Activated T-cell treated with anti-CD3 and anti-CD28 coated beads, Interleukin-2, amount 50 U/mL, for 72 hours (primary cell): ENCODE measurements at regions not wholly inside any gene's neighbourhood (a gene's known extent, or its start where the extent isn't known, plus 50 kb on each side); places are given as distances from the start of the nearest gene placed in this dataset.

Source experiments
- ATAC-seq, 2 donors: fragments of 150-1000 bp; cut with Tn5 transposase; replicated peaks in 1 of 2; 2 replicates each; pipeline ENCODE4 v1.10.0; 2021; ENCODE audit warnings: moderate library complexity in 2 of 2, mild to moderate bottlenecking in 1 of 2
- DNase-seq, 2 donors: peaks; one replicate each; pipeline ENCODE4 v3.0.0; 2021 to 2022; ENCODE audit warnings: mixed read lengths in 1 of 2
- H3K27ac Mint-ChIP-seq: one replicate; pipeline ENCODE4 v1.8.0; 2022; ENCODE audit warnings: mild to moderate bottlenecking, moderate library complexity, mixed read lengths
- H3K27me3 Mint-ChIP-seq: one replicate; pipeline ENCODE4 v1.8.0; 2022; ENCODE audit warnings: low read depth, mixed read lengths
- H3K36me3 Mint-ChIP-seq, 2 donors: one replicate each; pipeline ENCODE4 v1.8.0; 2022; ENCODE audit warnings: mixed read lengths in 2 of 2, mild to moderate bottlenecking in 1 of 2; ENCODE audit not compliant: insufficient read depth in 2 of 2
- H3K4me1 Mint-ChIP-seq: one replicate; pipeline ENCODE4 v1.8.0; 2022; ENCODE audit warnings: low read depth, mixed read lengths
- H3K4me3 Mint-ChIP-seq, 2 donors: one replicate each; pipeline ENCODE4 v1.8.0; 2022; ENCODE audit warnings: mild to moderate bottlenecking in 2 of 2, mixed read lengths in 2 of 2, moderate library complexity in 2 of 2
- H3K9me3 Mint-ChIP-seq, 2 donors: one replicate each; pipeline ENCODE4 v1.8.0; 2022; ENCODE audit warnings: mixed read lengths in 2 of 2

DNA sequence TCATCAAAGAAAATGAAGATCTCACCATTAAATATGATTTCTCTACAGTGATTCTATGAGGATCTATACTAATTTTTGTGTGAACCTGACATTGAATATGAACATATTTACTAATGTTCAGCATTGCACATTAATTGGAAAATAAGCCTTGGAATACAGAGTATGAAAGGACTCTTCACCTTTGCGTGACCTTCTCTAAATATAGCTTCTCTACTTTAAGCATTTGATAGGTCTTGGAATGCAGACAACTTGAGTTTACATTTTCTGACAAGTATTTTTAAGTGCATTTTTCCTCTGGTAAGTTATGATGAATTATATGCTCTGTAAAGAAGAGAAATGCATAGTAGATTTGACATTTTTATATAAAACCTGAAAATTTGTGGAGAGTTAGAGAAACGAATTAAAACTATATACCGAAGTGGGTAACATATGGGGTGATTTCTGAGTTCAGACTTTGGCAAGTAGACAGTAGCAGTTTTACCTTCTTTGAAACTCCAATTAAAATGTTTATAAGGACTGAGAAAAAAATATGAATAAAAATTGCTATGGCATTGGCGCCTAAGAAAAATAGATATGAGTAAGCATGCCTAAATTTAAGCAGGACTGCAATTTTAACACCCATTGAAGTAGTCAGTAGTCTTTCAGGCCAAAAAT lies 371.9 kb downstream of the GABRG1 start:
- ATAC-seq (no peak), DNase-seq (no peak)
- Mint-ChIP-seq H3K4me3 (no peak overlapping the region), H3K27me3 (no peaks in the 10 kb centered on the region), H3K4me1 (no peaks in the 10 kb centered on the region), H3K9me3 (peaks cover 3% of the 10 kb centered on the region in 2 donors), H3K36me3 (no peaks in the 10 kb centered on the region), H3K27ac (no peak overlapping the region)

- DNase-seq (no peak), ATAC-seq (no peak)
- Mint-ChIP-seq H3K9me3 (peaks cover 3% of the 10 kb centered on the region in 2 donors), H3K4me3 (no peak overlapping the region), H3K36me3 (no peaks in the 10 kb centered on the region), H3K27me3 (no peaks in the 10 kb centered on the region), H3K4me1 (no peaks in the 10 kb centered on the region), H3K27ac (no peak overlapping the region)
Observed at GRCh38 chr4:45750721-45751120, 373.1 kb downstream of the GABRG1 start.

- no peak overlapping the region for H3K4me3 Mint-ChIP-seq
- no peaks in the 10 kb centered on the region for H3K27me3 Mint-ChIP-seq
- DNase-seq (no peak), ATAC-seq (no peak)
- peaks cover 3 to 12% of the 10 kb centered on the region in 2 donors for H3K9me3 Mint-ChIP-seq
- peaks cover 0 to 2% of the 10 kb centered on the region in 2 donors for H3K36me3 Mint-ChIP-seq
- H3K27ac Mint-ChIP-seq: no peak overlapping the region
- no peaks in the 10 kb centered on the region for H3K4me1 Mint-ChIP-seq
Observed at GRCh38 chr4:45745741-45746140, 378.1 kb downstream of the GABRG1 start.

GRCh38 chr4:45741897-45742296 lies 382.0 kb downstream of the GABRG1 start:
- H3K27ac Mint-ChIP-seq: no peak overlapping the region
- H3K36me3 Mint-ChIP-seq: peaks cover 0 to 5% of the 10 kb centered on the region in 2 donors

DNA sequence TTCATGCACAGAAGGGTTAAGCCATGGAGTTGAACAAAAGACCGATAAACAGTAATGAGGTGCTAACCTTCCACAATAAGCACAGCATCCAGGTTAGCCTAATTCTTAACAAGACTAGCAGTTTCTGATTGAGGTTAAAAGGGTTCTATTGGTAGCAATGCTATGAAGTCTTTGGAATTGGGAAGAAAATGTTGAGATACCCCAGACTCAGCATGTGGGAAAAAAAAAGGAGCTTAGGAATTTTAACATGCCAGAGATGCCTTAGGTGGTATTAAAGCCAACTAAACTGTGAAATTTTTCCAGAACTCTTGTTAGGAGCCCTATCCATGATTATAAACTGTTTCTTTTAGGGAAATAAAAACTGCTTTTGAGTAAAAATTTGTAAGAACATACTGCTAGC lies 391.7 kb downstream of the GABRG1 start:
- Mint-ChIP-seq H3K27ac (no peak overlapping the region), H3K4me3 (no peak overlapping the region), H3K36me3 (peaks cover 0 to 2% of the 10 kb centered on the region in 2 donors), H3K27me3 (no peaks in the 10 kb centered on the region), H3K4me1 (no peaks in the 10 kb centered on the region), H3K9me3 (peaks cover 8 to 9% of the 10 kb centered on the region in 2 donors)
- no peak for DNase-seq
- ATAC-seq: no peak

More at GRCh38 chr4:45741897-45742296, 382.0 kb downstream of the GABRG1 start:
- H3K27me3 Mint-ChIP-seq: no peaks in the 10 kb centered on the region
- no peak overlapping the region for H3K4me3 Mint-ChIP-seq
- no peaks in the 10 kb centered on the region for H3K4me1 Mint-ChIP-seq
- peaks cover 3 to 13% of the 10 kb centered on the region in 2 donors for H3K9me3 Mint-ChIP-seq
- DNase-seq (no peak), ATAC-seq (no peak)

DNA sequence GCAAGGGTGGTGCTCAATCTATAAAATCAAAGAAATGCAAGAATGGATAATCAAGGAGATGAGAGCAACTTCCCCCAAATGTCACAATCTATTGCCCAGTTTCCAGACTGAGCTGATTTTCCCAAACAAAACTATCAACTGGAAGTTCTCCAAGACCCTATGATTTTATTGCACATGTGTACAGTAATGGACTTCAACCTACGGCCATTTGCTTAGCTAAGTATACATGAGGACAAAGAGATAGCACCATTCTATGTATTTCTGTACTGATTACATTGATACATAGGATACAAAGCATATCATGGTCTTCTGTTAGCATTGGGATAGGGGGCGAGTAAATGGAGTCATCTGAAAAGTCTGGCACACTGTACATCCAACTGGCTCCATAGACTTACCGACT lies 407.8 kb downstream of the GABRG1 start:
- ATAC-seq: no peak
- Mint-ChIP-seq H3K4me3 (no peak overlapping the region), H3K9me3 (peaks cover 6 to 12% of the 10 kb centered on the region in 2 donors), H3K27me3 (no peaks in the 10 kb centered on the region), H3K27ac (no peak overlapping the region), H3K4me1 (no peaks in the 10 kb centered on the region), H3K36me3 (no peaks in the 10 kb centered on the region)
- DNase-seq: no peak

GRCh38 chr4:45713996-45714395 lies 409.9 kb downstream of the GABRG1 start:
- Mint-ChIP-seq H3K4me3 (no peak overlapping the region), H3K27ac (no peak overlapping the region), H3K27me3 (no peaks in the 10 kb centered on the region), H3K4me1 (no peaks in the 10 kb centered on the region), H3K9me3 (peaks cover 6 to 11% of the 10 kb centered on the region in 2 donors), H3K36me3 (no peaks in the 10 kb centered on the region)
- DNase-seq (no peak), ATAC-seq (no peak)

- Mint-ChIP-seq H3K27me3 (no peaks in the 10 kb centered on the region), H3K27ac (no peak overlapping the region), H3K4me3 (no peak overlapping the region), H3K4me1 (no peaks in the 10 kb centered on the region), H3K9me3 (peaks cover 0 to 12% of the 10 kb centered on the region in 2 donors), H3K36me3 (peaks cover 0 to 1% of the 10 kb centered on the region in 2 donors)
- DNase-seq (no peak), ATAC-seq (no peak)
Observed at GRCh38 chr4:45701621-45702020, 422.2 kb downstream of the GABRG1 start.

- Mint-ChIP-seq H3K36me3 (peaks cover 0 to 2% of the 10 kb centered on the region in 2 donors), H3K27me3 (no peaks in the 10 kb centered on the region), H3K9me3 (peaks cover 12 to 19% of the 10 kb centered on the region in 2 donors), H3K4me1 (no peaks in the 10 kb centered on the region), H3K27ac (no peak overlapping the region), H3K4me3 (no peak overlapping the region)
- DNase-seq (no peak), ATAC-seq (no peak)
Observed at GRCh38 chr4:45693746-45694145, 430.1 kb downstream of the GABRG1 start.

GRCh38 chr4:45692131-45692735 lies 431.6 kb downstream of the GABRG1 start:
- H3K4me3 Mint-ChIP-seq: no peak overlapping the region
- no peak for ATAC-seq
- H3K27me3 Mint-ChIP-seq: no peaks in the 10 kb centered on the region
- H3K4me1 Mint-ChIP-seq: no peaks in the 10 kb centered on the region
- no peak overlapping the region for H3K27ac Mint-ChIP-seq
- peaks cover 0 to 2% of the 10 kb centered on the region in 2 donors for H3K36me3 Mint-ChIP-seq
- peaks cover 8 to 19% of the 10 kb centered on the region in 2 donors for H3K9me3 Mint-ChIP-seq
- no peak for DNase-seq

GRCh38 chr4:45688341-45688740 lies 435.5 kb downstream of the GABRG1 start:
- peaks cover 11 to 17% of the 10 kb centered on the region in 2 donors for H3K9me3 Mint-ChIP-seq
- no peaks in the 10 kb centered on the region for H3K4me1 Mint-ChIP-seq
- H3K27ac Mint-ChIP-seq: no peak overlapping the region
- no peak for DNase-seq
- no peaks in the 10 kb centered on the region for H3K27me3 Mint-ChIP-seq
- peaks cover 2% of the 10 kb centered on the region in 2 donors for H3K36me3 Mint-ChIP-seq
- ATAC-seq: no peak
- H3K4me3 Mint-ChIP-seq: no peak overlapping the region

DNA sequence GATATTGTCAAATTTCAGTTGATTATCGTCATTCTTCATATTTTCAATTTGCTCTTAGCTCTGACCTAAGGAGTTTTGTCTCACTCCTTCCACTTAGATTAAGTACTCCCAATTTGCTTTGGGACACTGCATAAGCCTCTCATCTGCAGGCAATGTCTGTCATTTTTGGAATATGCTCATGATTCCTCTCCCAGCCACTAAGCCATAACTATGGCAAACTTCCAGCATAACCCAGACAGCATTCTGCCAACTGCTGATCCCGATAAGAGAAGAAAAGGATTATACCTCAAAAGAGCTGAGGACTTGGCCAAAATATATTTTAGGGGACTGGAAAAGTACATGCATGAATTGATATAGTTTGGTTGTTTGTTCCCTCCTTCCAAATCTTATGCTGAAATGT lies 444.4 kb downstream of the GABRG1 start:
- Mint-ChIP-seq H3K4me1 (no peaks in the 10 kb centered on the region), H3K4me3 (no peak overlapping the region), H3K9me3 (peaks cover 10% of the 10 kb centered on the region in 2 donors), H3K27ac (no peak overlapping the region), H3K27me3 (no peaks in the 10 kb centered on the region), H3K36me3 (peaks cover 0 to 1% of the 10 kb centered on the region in 2 donors)
- ATAC-seq (no peak), DNase-seq (no peak)

DNA sequence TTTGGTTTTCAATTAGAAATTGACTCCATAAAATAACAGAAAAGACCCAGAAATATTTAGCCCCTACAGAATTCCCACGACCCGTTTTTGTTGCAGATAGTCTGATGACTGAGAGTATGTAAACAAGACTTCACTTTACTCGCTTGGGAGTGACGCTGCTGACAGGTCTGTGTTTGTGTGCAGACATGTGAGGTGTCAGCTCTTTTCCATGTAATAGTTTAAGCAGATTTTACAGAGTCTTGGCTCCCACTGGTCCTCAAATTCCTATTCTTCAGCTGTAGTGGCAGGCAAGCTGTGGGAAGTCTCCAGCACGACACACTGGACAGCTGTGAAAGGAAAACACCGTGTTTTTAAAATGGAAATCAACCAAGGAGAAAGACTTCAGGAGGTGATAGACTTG lies 455.7 kb downstream of the GABRG1 start:
- Mint-ChIP-seq H3K27ac (no peak overlapping the region), H3K9me3 (peaks cover 0 to 3% of the 10 kb centered on the region in 2 donors), H3K27me3 (no peaks in the 10 kb centered on the region), H3K4me1 (no peaks in the 10 kb centered on the region), H3K4me3 (no peak overlapping the region), H3K36me3 (no peaks in the 10 kb centered on the region)
- DNase-seq: no peak
- ATAC-seq: no peak

DNA sequence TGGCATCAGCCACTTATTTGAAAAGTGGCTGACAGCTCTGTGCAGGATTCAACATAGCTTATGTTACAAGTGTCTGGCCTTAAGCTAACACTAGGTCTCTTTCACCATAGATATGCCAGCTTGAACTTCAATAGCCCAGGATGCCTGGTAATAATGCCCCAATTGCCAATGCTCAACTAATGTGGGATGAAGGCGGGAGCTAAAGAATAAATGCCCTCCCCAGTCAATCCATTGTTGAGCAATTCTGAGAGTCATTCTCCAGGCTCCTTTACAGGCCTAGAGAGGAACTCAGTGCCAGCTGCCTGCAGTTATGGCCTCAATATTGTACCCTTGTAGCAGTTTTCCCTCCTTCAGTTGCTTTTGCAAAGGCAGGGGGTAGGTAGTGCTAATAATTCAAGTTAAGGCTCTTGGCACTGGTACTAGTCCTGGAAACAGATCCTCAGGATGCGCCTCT lies 460.2 kb downstream of the GABRG1 start:
- Mint-ChIP-seq H3K9me3 (peaks cover under 1 to 4% of the 10 kb centered on the region in 2 donors), H3K4me3 (no peak overlapping the region), H3K27ac (no peak overlapping the region), H3K27me3 (no peaks in the 10 kb centered on the region), H3K4me1 (no peaks in the 10 kb centered on the region), H3K36me3 (no peaks in the 10 kb centered on the region)
- DNase-seq (no peak), ATAC-seq (no peak)
